ENCODE measurements at regions not wholly inside any gene's neighbourhood (a gene's known extent, or its start where the extent isn't known, plus 50 kb on each side); places are given as distances from the start of the nearest gene placed in this dataset.
"Not testable (repeated sequence)": the region's sequence is repeated elsewhere in the genome, so short reads cannot be mapped to it uniquely, and the experiment has no call there.

GRCh38 chr20:55140631-55141030, 665.2 kb downstream of the DOK5 start:
- ATAC-seq (peak in 1 of 2 donors; percentile 55), DNase-seq (peak in 1 of 3 donors; percentile 8)
- H3K27ac ChIP-seq (ENCODE audit: low read length): no peak overlapping the region
- intact Hi-C loops (cut with DNase I): no loop called here
- H3K9me3 ChIP-seq (ENCODE audit: control insufficient read depth, low read length): no peaks in the 10 kb centered on the region
- WGBS: 41% methylated on average over 3 of the region's 3 CpGs
- no peaks in the 10 kb centered on the region for H3K27me3 ChIP-seq (ENCODE audit: control insufficient read depth, insufficient read depth)
- no peak overlapping the region for H3K4me3 ChIP-seq (ENCODE audit: low read length)
- peaks cover 1% of the 10 kb centered on the region for H3K4me1 ChIP-seq (ENCODE audit: control insufficient read depth, insufficient read depth, low read length)

- H3K27me3 ChIP-seq (ENCODE audit: control insufficient read depth, insufficient read depth): no peaks in the 10 kb centered on the region
- 84% methylated on average over 3 of the region's 4 CpGs for WGBS
- ATAC-seq (no peak), DNase-seq (no peak)
- H3K4me3 ChIP-seq (ENCODE audit: low read length): no peak overlapping the region
- H3K4me1 ChIP-seq (ENCODE audit: control insufficient read depth, insufficient read depth, low read length): peaks cover 1% of the 10 kb centered on the region
- H3K9me3 ChIP-seq (ENCODE audit: control insufficient read depth, low read length): no peaks in the 10 kb centered on the region
- intact Hi-C loops (cut with DNase I): no loop called here
- H3K27ac ChIP-seq (ENCODE audit: low read length): no peak overlapping the region
Measured at GRCh38 chr20:55139173-55139765, 663.9 kb downstream of the DOK5 start.

- Histone ChIP-seq H3K27ac (ENCODE audit: low read length) (no peak overlapping the region), H3K27me3 (ENCODE audit: control insufficient read depth, insufficient read depth) (no peaks in the 10 kb centered on the region), H3K9me3 (ENCODE audit: control insufficient read depth, low read length) (no peaks in the 10 kb centered on the region), H3K4me3 (ENCODE audit: low read length) (no peak overlapping the region), H3K4me1 (ENCODE audit: control insufficient read depth, insufficient read depth, low read length) (peaks cover 1% of the 10 kb centered on the region)
- ATAC-seq (no peak), DNase-seq (no peak)
- intact Hi-C loops (cut with DNase I): no loop called here
- 50% methylated on average over 3 of the region's 3 CpGs for WGBS
Measured at GRCh38 chr20:55135923-55136322, 660.5 kb downstream of the DOK5 start.

- WGBS: 77% methylated on average over 7 of the region's 7 CpGs
- H3K4me3 ChIP-seq (ENCODE audit: low read length): no peak overlapping the region
- DNase-seq (no peak), ATAC-seq (no peak)
- no peaks in the 10 kb centered on the region for H3K27me3 ChIP-seq (ENCODE audit: control insufficient read depth, insufficient read depth)
- H3K9me3 ChIP-seq (ENCODE audit: control insufficient read depth, low read length): no peaks in the 10 kb centered on the region
- no peak overlapping the region for H3K27ac ChIP-seq (ENCODE audit: low read length)
- intact Hi-C loops (cut with DNase I): no loop called here
- peaks cover 1% of the 10 kb centered on the region for H3K4me1 ChIP-seq (ENCODE audit: control insufficient read depth, insufficient read depth, low read length)
Measured at GRCh38 chr20:55132523-55132922, 657.1 kb downstream of the DOK5 start.

GRCh38 chr20:55117577-55117976, 642.2 kb downstream of the DOK5 start:
- H3K4me1 ChIP-seq (ENCODE audit: control insufficient read depth, insufficient read depth, low read length); intact Hi-C loops (cut with DNase I); H3K4me3 ChIP-seq (ENCODE audit: low read length); H3K27ac ChIP-seq (ENCODE audit: low read length); H3K9me3 ChIP-seq (ENCODE audit: control insufficient read depth, low read length); DNase-seq; H3K27me3 ChIP-seq (ENCODE audit: control insufficient read depth, insufficient read depth); ATAC-seq: not testable (repeated sequence)
- WGBS: 86% methylated on average over 4 of the region's 4 CpGs

GRCh38 chr20:55116598-55116997, 641.2 kb downstream of the DOK5 start:
- no peaks in the 10 kb centered on the region for H3K4me1 ChIP-seq (ENCODE audit: control insufficient read depth, insufficient read depth, low read length)
- no peaks in the 10 kb centered on the region for H3K27me3 ChIP-seq (ENCODE audit: control insufficient read depth, insufficient read depth)
- DNase-seq: no peak
- no peak overlapping the region for H3K4me3 ChIP-seq (ENCODE audit: low read length)
- intact Hi-C loops (cut with DNase I): no loop called here
- 83% methylated on average over 4 of the region's 4 CpGs for WGBS
- H3K27ac ChIP-seq (ENCODE audit: low read length): no peak overlapping the region
- no peak for ATAC-seq
- H3K9me3 ChIP-seq (ENCODE audit: control insufficient read depth, low read length): no peaks in the 10 kb centered on the region

GRCh38 chr20:55103188-55103587, 627.8 kb downstream of the DOK5 start:
- no peaks in the 10 kb centered on the region for H3K9me3 ChIP-seq (ENCODE audit: control insufficient read depth, low read length)
- H3K4me3 ChIP-seq (ENCODE audit: low read length): no peak overlapping the region
- peak in 2 of 3 donors; percentile 22 to 57 for DNase-seq
- no peak overlapping the region for H3K27ac ChIP-seq (ENCODE audit: low read length)
- no peaks in the 10 kb centered on the region for H3K27me3 ChIP-seq (ENCODE audit: control insufficient read depth, insufficient read depth)
- peak; percentile 45 to 80 for ATAC-seq
- no peaks in the 10 kb centered on the region for H3K4me1 ChIP-seq (ENCODE audit: control insufficient read depth, insufficient read depth, low read length)
- WGBS: 18% methylated on average over 2 of the region's 2 CpGs
- intact Hi-C loops (cut with DNase I): no loop called here

GRCh38 chr20:55099251-55099650, 623.9 kb downstream of the DOK5 start:
- H3K4me3 ChIP-seq (ENCODE audit: low read length): no peak overlapping the region
- H3K27ac ChIP-seq (ENCODE audit: low read length): no peak overlapping the region
- ATAC-seq: no peak
- intact Hi-C loops (cut with DNase I): no loop called here
- no peaks in the 10 kb centered on the region for H3K4me1 ChIP-seq (ENCODE audit: control insufficient read depth, insufficient read depth, low read length)
- H3K27me3 ChIP-seq (ENCODE audit: control insufficient read depth, insufficient read depth): no peaks in the 10 kb centered on the region
- DNase-seq: no peak
- 81% methylated on average over 2 of the region's 2 CpGs for WGBS
- H3K9me3 ChIP-seq (ENCODE audit: control insufficient read depth, low read length): no peaks in the 10 kb centered on the region

GRCh38 chr20:55097621-55098020, 622.2 kb downstream of the DOK5 start:
- H3K4me3 ChIP-seq (ENCODE audit: low read length): no peak overlapping the region
- no peak for ATAC-seq

GRCh38 chr20:55095745-55096400, 620.5 kb downstream of the DOK5 start:
- DNase-seq: no peak
- H3K27me3 ChIP-seq (ENCODE audit: control insufficient read depth, insufficient read depth): no peaks in the 10 kb centered on the region
- no peaks in the 10 kb centered on the region for H3K4me1 ChIP-seq (ENCODE audit: control insufficient read depth, insufficient read depth, low read length)
- no peak overlapping the region for H3K4me3 ChIP-seq (ENCODE audit: low read length)
- H3K9me3 ChIP-seq (ENCODE audit: control insufficient read depth, low read length): no peaks in the 10 kb centered on the region
- WGBS: 11% methylated on average over 4 of the region's 4 CpGs
- ATAC-seq: peak in 1 of 2 donors; percentile 24
- H3K27ac ChIP-seq (ENCODE audit: low read length): no peak overlapping the region
- intact Hi-C loops (cut with DNase I): no loop called here

More at GRCh38 chr20:55097621-55098020, 622.2 kb downstream of the DOK5 start:
- H3K4me1 ChIP-seq (ENCODE audit: control insufficient read depth, insufficient read depth, low read length): no peaks in the 10 kb centered on the region
- H3K9me3 ChIP-seq (ENCODE audit: control insufficient read depth, low read length): no peaks in the 10 kb centered on the region
- intact Hi-C loops (cut with DNase I): no loop called here
- H3K27me3 ChIP-seq (ENCODE audit: control insufficient read depth, insufficient read depth): no peaks in the 10 kb centered on the region
- H3K27ac ChIP-seq (ENCODE audit: low read length): no peak overlapping the region
- no peak for DNase-seq

- WGBS: 41% methylated on average over 12 of the region's 12 CpGs
- no peak for DNase-seq
- H3K9me3 ChIP-seq (ENCODE audit: control insufficient read depth, low read length): no peaks in the 10 kb centered on the region
- no peak overlapping the region for H3K4me3 ChIP-seq (ENCODE audit: low read length)
- intact Hi-C loops (cut with DNase I): no loop called here
- ATAC-seq: peak in 1 of 2 donors; percentile 38
- H3K27ac ChIP-seq (ENCODE audit: low read length): no peak overlapping the region
- no peaks in the 10 kb centered on the region for H3K27me3 ChIP-seq (ENCODE audit: control insufficient read depth, insufficient read depth)
- no peaks in the 10 kb centered on the region for H3K4me1 ChIP-seq (ENCODE audit: control insufficient read depth, insufficient read depth, low read length)
Measured at GRCh38 chr20:55094353-55094861, 619.0 kb downstream of the DOK5 start.

All from right cardiac atrium (tissue), 5 donors.